VCaP (cell line): ENCODE measurements at regions not wholly inside any gene's neighbourhood (a gene's known extent, or its start where the extent isn't known, plus 50 kb on each side); places are given as distances from the start of the nearest gene placed in this dataset.

ENCODE experiments used
- H3K27ac ChIP-seq: fragments of 450-650 bp; 2 replicates; pipeline ENCODE4 v1.5.1; 2017
- TF ChIP-seq, protein P1 (sequence below): fragments of 450-650 bp; conservative IDR thresholded peaks from 2 replicates; pipeline ENCODE4 v1.5.1; 2017; ENCODE audit warnings: mild to moderate bottlenecking, moderate library complexity

DNA sequence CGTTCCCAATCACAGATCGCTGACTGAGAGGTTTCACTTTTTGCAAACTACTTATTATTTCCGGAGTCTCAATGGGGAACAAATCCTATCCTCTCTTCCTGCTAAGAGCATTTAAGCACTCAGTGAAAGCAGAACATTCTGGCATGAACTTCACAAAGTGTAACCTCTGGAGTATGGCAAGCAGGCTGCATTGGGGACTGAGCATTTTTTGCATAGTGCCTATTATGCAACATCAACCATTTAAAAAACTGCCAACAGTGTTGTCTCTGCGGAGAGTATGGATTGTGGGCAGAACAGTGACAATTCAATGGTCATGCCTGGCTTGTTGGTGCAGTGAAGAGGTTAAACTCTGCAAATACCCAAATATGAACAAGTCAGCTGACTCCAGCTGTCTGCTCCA, 484.6 kb downstream of the OLFM4 start:
- TF ChIP-seq, protein P1, sequence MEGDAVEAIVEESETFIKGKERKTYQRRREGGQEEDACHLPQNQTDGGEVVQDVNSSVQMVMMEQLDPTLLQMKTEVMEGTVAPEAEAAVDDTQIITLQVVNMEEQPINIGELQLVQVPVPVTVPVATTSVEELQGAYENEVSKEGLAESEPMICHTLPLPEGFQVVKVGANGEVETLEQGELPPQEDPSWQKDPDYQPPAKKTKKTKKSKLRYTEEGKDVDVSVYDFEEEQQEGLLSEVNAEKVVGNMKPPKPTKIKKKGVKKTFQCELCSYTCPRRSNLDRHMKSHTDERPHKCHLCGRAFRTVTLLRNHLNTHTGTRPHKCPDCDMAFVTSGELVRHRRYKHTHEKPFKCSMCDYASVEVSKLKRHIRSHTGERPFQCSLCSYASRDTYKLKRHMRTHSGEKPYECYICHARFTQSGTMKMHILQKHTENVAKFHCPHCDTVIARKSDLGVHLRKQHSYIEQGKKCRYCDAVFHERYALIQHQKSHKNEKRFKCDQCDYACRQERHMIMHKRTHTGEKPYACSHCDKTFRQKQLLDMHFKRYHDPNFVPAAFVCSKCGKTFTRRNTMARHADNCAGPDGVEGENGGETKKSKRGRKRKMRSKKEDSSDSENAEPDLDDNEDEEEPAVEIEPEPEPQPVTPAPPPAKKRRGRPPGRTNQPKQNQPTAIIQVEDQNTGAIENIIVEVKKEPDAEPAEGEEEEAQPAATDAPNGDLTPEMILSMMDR, result no peak
- no peak overlapping the region for H3K27ac ChIP-seq

DNA sequence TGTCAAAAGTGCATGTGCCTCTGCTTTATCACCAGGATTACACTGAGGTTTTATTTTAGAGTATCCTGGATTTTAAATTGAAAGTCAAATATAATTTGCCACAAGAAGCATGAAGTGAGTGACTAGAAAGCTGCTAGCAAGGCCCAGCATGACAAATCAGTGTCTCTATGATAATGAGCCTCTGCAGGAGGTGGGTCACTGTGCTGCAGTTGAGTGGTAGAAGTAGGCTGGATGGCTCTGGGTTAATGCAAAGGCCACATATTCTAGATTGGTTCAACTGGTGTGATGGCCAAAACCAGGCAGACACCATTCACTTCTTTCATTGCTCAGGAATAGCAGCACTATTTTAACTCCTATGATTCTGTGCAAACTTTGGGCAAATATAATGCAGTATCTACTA, 491.5 kb downstream of the OLFM4 start:
- H3K27ac ChIP-seq, result no peak overlapping the region
- TF ChIP-seq, protein P1, result no peak

DNA sequence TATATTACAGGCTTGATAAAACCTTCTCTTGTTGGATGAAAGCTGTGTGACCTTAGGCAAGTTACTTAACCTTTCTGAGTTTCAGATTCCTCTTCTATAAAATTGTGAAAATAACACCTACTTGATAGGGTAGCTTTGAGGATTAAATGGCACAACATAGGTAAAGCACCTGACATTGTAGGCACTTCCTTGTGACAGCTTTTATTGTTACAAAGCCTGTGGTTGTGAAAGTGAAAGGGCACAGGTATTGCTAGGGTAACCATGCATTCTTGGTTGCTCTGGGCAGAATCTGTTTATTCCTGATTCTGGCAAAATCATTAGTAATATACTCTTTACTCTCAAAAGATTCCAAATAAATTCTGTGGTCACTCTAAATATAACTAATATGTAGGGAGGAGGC, 493.4 kb downstream of the OLFM4 start:
- H3K27ac ChIP-seq, result no peak overlapping the region
- TF ChIP-seq, protein P1, result no peak

DNA sequence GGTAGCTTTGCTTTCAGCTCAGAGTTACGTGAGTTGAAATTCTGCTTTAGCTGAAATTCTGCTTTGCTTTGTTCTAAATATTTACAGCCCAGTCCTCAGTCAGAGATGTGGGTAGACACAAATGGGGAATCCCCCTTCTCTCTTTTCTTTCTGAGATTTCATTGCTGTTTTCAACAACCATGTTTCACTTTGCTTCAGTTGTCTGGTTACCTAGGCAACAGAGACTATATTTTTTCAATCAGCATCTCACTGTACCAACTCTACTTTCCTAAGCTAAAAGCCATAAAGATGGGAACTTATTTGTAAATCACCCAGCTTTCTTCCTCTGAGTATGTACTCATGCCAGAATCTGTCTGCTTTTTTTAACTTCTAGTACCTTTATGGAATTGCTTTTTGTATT, 509.0 kb downstream of the OLFM4 start:
- TF ChIP-seq, protein P1, result no peak
- H3K27ac ChIP-seq, result no peak overlapping the region

DNA sequence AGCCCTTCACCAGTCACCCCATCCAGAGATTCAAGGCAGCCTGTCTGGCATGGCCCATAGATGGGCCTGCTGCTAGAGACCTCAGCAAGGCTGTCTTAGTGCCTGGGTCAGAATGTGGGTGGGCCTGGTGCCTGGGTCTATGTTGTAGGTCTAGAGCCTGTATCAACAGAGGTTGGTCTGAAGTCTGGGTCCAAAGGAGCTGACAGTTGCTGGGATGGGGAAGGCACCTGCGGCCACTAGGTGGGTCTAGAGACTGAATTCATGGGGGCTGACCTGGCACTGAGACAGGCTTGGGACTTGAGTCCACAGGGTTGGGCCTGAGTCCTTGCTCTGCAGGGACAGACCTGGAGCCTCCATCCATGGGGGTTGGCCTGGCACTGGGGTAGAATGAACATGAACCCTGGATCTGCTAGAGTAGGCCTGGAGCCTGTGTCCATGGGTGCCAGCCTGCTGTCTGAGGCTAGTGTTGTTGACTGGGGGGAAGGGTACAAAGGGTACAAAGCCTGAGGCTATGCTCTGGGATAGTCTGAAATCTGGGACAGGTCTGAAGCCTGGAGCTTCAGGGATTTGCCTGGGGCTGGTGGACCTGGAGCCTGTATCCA, 516.8 kb downstream of the OLFM4 start:
- TF ChIP-seq, protein P1, result no peak
- H3K27ac ChIP-seq, result no peak overlapping the region

DNA sequence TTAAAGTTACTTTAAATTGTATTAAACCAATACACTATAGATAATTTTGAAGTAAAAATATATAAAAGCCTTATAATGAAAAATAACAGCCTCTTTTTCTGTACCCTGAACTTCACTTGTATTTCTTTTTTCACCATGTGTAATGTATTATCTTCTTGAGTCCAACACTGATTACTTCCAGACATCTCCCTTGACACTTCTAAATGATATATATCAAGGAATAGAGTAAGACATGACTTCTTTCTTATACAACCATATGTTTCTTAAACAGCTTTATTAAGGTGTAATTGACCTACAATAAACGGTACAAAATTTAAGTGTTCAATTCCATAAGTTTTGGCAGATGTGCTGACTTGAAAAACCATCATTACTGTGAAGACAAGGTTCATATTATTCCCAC, 531.9 kb downstream of the OLFM4 start:
- TF ChIP-seq, protein P1, result no peak
- H3K27ac ChIP-seq, result no peak overlapping the region

DNA sequence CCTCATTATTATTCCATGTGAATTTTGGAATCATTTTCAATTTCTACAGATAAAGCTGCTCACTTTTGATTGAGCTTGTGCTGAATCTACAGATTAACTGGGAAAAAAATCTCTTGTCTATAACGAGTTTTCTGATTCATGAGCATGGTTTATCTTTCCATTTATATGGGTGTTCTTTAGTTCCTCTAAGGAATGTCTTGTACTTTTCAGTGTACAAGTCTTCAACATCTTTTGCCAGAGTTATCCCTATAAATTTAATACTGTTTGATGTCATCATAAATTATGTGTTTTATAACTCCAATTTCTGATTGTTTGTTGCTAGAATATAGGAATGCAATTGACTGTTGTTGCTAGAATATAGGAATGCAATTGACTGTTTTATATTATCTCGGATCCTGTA, 533.8 kb downstream of the OLFM4 start:
- TF ChIP-seq, protein P1, result no peak
- peak overlapping the region; percentile 60 for H3K27ac ChIP-seq
